H1 (cell line): ENCODE measurements at regions not wholly inside any gene's neighbourhood (a gene's known extent, or its start where the extent isn't known, plus 50 kb on each side); places are given as distances from the start of the nearest gene placed in this dataset.

Experiments used
- CTCF ChIA-PET: fragments of 300-600 bp; sonication (Branson Sonifier 250); formaldehyde crosslinking; loops from one replicate; lab custom pipeline; 2021; ENCODE audit not compliant: partially characterized antibody; lab: Charles Lee
- POLR2A ChIA-PET: fragments of 300-600 bp; sonication (Branson Sonifier 250); formaldehyde crosslinking; loops from one replicate; lab custom pipeline; 2021; ENCODE audit warnings: inconsistent platforms; ENCODE audit not compliant: partially characterized antibody; lab: Charles Lee
- DNase-seq, 2 experiments: peaks; one replicate each; pipeline versions ENCODE4 v3.0.0 to v3.0.0-alpha.2; 2010 to 2022; ENCODE audit warnings: low spot score in 2 of 2, low read depth in 1 of 2, mixed read lengths in 1 of 2
- FAIRE-seq: peaks from 2 replicates; lab custom pipeline; 2011; peaks lifted over from hg19 to GRCh38; lab: Jason Lieb, UNC
- H2AFZ ChIP-seq: 2 replicates; pipeline ENCODE4 v1.8.1; 2012; ENCODE audit warnings: low read length, inconsistent platforms
- H2AK5ac ChIP-seq: 2 replicates; pipeline ENCODE4 v1.6.1; 2013; ENCODE audit warnings: low read depth, low read length
- H2BK120ac ChIP-seq: replicated peaks from 2 replicates; pipeline ENCODE3; 2013; ENCODE audit warnings: low read depth, low read length, inconsistent platforms
- H2BK12ac ChIP-seq: 2 replicates; pipeline ENCODE4 v1.6.1; 2013; ENCODE audit warnings: low read depth, low read length
- H2BK15ac ChIP-seq: 2 replicates; pipeline ENCODE4 v1.6.1; 2013; ENCODE audit warnings: low read length
- H2BK20ac ChIP-seq: 2 replicates; pipeline ENCODE4 v1.6.1; 2013; ENCODE audit warnings: low read length
- H2BK5ac ChIP-seq: 2 replicates; pipeline ENCODE4 v1.6.1; 2013; ENCODE audit warnings: low read depth, low read length
- H3K14ac ChIP-seq: 2 replicates; pipeline ENCODE4 v1.6.1; 2013; ENCODE audit warnings: inconsistent platforms; ENCODE audit not compliant: insufficient read length
- H3K18ac ChIP-seq: 2 replicates; pipeline ENCODE4 v1.6.1; 2013; ENCODE audit warnings: low read length; ENCODE audit errors: extremely low read depth
- H3K23ac ChIP-seq: 2 replicates; pipeline ENCODE4 v1.6.1; 2013; ENCODE audit warnings: inconsistent platforms; ENCODE audit not compliant: insufficient read length
- H3K23me2 ChIP-seq: 2 replicates; pipeline ENCODE4 v1.6.1; 2013; ENCODE audit warnings: low read depth, low read length
- H3K27ac ChIP-seq: 2 replicates; pipeline ENCODE4 v1.6.1; 2011; ENCODE audit warnings: low read depth, low read length, inconsistent platforms
- H3K27me3 ChIP-seq, 4 experiments: replicated peaks in 1 of 4; 1 replicate in 1 of 4; 2 replicates in 3 of 4; pipeline versions ENCODE4 v1.6.1 to v1.8.1; 2011 to 2013; ENCODE audit warnings: low read length in 3 of 4, mild to moderate bottlenecking in 3 of 4, inconsistent platforms in 2 of 4, mixed read lengths in 2 of 4, moderate library complexity in 1 of 4; ENCODE audit not compliant: control insufficient read depth in 3 of 4, insufficient read depth in 3 of 4; ENCODE audit errors: extremely low read depth in 1 of 4
- H3K36me3 ChIP-seq, 4 experiments: 2 replicates each; pipeline versions ENCODE4 v1.6.1 to v1.8.1; 2011 to 2013; ENCODE audit warnings: mild to moderate bottlenecking in 4 of 4, low read length in 3 of 4, moderate library complexity in 2 of 4, control low read depth in 1 of 4, inconsistent platforms in 1 of 4; ENCODE audit not compliant: insufficient read depth in 4 of 4, control insufficient read depth in 2 of 4
- H3K4ac ChIP-seq: replicated peaks from 2 replicates; pipeline ENCODE3; 2013; ENCODE audit warnings: low read length, low read depth, mixed read lengths, inconsistent platforms; ENCODE audit not compliant: insufficient read length
- H3K4me1 ChIP-seq, 4 experiments: replicated peaks in 1 of 4; 1 replicate in 1 of 4; 2 replicates in 3 of 4; pipeline versions ENCODE4 v1.6.1 to v1.8.1; 2011 to 2013; ENCODE audit warnings: low read length in 3 of 4, inconsistent platforms in 2 of 4, mixed read lengths in 1 of 4; ENCODE audit not compliant: insufficient read depth in 4 of 4, control insufficient read depth in 3 of 4
- H3K4me2 ChIP-seq, 2 experiments: 2 replicates each; pipeline versions ENCODE4 v1.6.1 to v1.8.1; 2011 to 2013; ENCODE audit warnings: low read depth in 2 of 2, low read length in 2 of 2, control low read depth in 1 of 2, inconsistent platforms in 1 of 2, mild to moderate bottlenecking in 1 of 2; ENCODE audit not compliant: insufficient read depth in 1 of 2
- H3K4me3 ChIP-seq, 4 experiments: fragments of 200-600, 300-600 bp in 1 of 4; sonication (generic), shearing (Covaris generic), sonication (Bioruptor Twin) in 1 of 4; 2 replicates each; pipeline versions ENCODE4 v1.5.1 to v1.8.1; 2011 to 2016; ENCODE audit warnings: low read length in 4 of 4, low read depth in 3 of 4, control low read depth in 2 of 4, inconsistent platforms in 2 of 4, mild to moderate bottlenecking in 2 of 4, mixed read lengths in 1 of 4, moderate library complexity in 1 of 4; ENCODE audit not compliant: insufficient read depth in 2 of 4; ENCODE audit errors: extremely low read depth in 1 of 4
- H3K56ac ChIP-seq: replicated peaks from 2 replicates; pipeline ENCODE3; 2013; ENCODE audit warnings: low read depth, mild to moderate bottlenecking, mixed read lengths, low read length, inconsistent platforms; ENCODE audit not compliant: insufficient read length
- H3K79me1 ChIP-seq: 2 replicates; pipeline ENCODE4 v1.6.1; 2013; ENCODE audit warnings: low read depth, low read length, control low read depth
- H3K79me2 ChIP-seq, 2 experiments: 2 replicates each; pipeline versions ENCODE4 v1.6.1 to v1.8.1; 2012 to 2013; ENCODE audit warnings: low read length in 2 of 2, mild to moderate bottlenecking in 2 of 2, inconsistent platforms in 1 of 2; ENCODE audit not compliant: insufficient read depth in 2 of 2, control insufficient read depth in 1 of 2
- H3K9ac ChIP-seq, 4 experiments: replicated peaks in 1 of 4; 1 replicate in 1 of 4; 2 replicates in 3 of 4; pipeline versions ENCODE4 v1.6.1 to v1.8.1; 2011 to 2013; ENCODE audit warnings: low read depth in 3 of 4, low read length in 3 of 4, control low read depth in 2 of 4, mild to moderate bottlenecking in 2 of 4, moderate library complexity in 2 of 4, inconsistent platforms in 1 of 4; ENCODE audit errors: extremely low read depth in 1 of 4
- H3K9me3 ChIP-seq, 2 experiments: 2 replicates each; pipeline versions ENCODE4 v1.6.1 to v1.8.1; 2012 to 2013; ENCODE audit warnings: mild to moderate bottlenecking in 2 of 2, moderate library complexity in 2 of 2, control low read depth in 1 of 2, inconsistent platforms in 1 of 2, low read depth in 1 of 2, low read length in 1 of 2, mixed read lengths in 1 of 2; ENCODE audit not compliant: insufficient read depth in 2 of 2
- H4K20me1 ChIP-seq, 2 experiments: replicated peaks in 1 of 2; 2 replicates each; pipeline versions ENCODE3 to v1.8.1; 2011 to 2013; ENCODE audit warnings: inconsistent platforms in 2 of 2, low read length in 2 of 2, mild to moderate bottlenecking in 1 of 2; ENCODE audit not compliant: insufficient read depth in 2 of 2, control insufficient read depth in 1 of 2
- H4K5ac ChIP-seq: 2 replicates; pipeline ENCODE4 v1.6.1; 2013; ENCODE audit warnings: low read length, low read depth, mixed read lengths, inconsistent platforms; ENCODE audit not compliant: insufficient read length
- H4K8ac ChIP-seq: 2 replicates; pipeline ENCODE4 v1.8.0; 2013; ENCODE audit warnings: mild to moderate bottlenecking, moderate library complexity, low read length, inconsistent platforms; ENCODE audit not compliant: insufficient read depth; ENCODE audit errors: extremely low read depth
- H4K91ac ChIP-seq: replicated peaks from 2 replicates; pipeline ENCODE3; 2013; ENCODE audit warnings: low read length, mixed read lengths, inconsistent platforms; ENCODE audit not compliant: insufficient read length
- BACH1 ChIP-seq: IDR thresholded peaks from 2 replicates; pipeline ENCODE4 v1.6.1; 2012; ENCODE audit warnings: low read length, improper control_type of control experiment
- CEBPB ChIP-seq: IDR thresholded peaks from 2 replicates; pipeline ENCODE4 v1.6.1; 2012; ENCODE audit warnings: low read depth, low read length
- CTCF ChIP-seq, 3 experiments: IDR thresholded peaks; 1 replicate in 2 of 3; 2 replicates in 1 of 3; pipeline versions ENCODE4 v1.5.1 to v1.6.1; 2011; ENCODE audit warnings: low read length in 3 of 3, mild to moderate bottlenecking in 3 of 3, inconsistent platforms in 2 of 3, low read depth in 1 of 3, moderate library complexity in 1 of 3; ENCODE audit not compliant: insufficient read depth in 1 of 3; ENCODE audit errors: control extremely low read depth in 1 of 3
- GTF2F1 ChIP-seq: IDR thresholded peaks from 2 replicates; pipeline ENCODE4 v1.6.1; 2012; ENCODE audit warnings: low read depth, low read length, improper control_type of control experiment, borderline replicate concordance
- JUN ChIP-seq: IDR thresholded peaks from 2 replicates; pipeline ENCODE4 v1.6.1; 2011; ENCODE audit warnings: low read depth, mild to moderate bottlenecking, improper control_type of control experiment, low read length
- JUND ChIP-seq: IDR thresholded peaks from 2 replicates; pipeline ENCODE4 v1.6.1; 2011; ENCODE audit warnings: mild to moderate bottlenecking, improper control_type of control experiment, low read length
- KDM1A ChIP-seq: fragments of 200-600, 300-600 bp; sonication (generic); IDR thresholded peaks from 2 replicates; pipeline ENCODE4 v1.7.1; 2016; ENCODE audit warnings: mild to moderate bottlenecking, low read length, borderline replicate concordance
- NANOG ChIP-seq: IDR thresholded peaks from 2 replicates; pipeline ENCODE4 v1.6.1; 2011; ENCODE audit warnings: low read length, low read depth, mild to moderate bottlenecking, inconsistent platforms; ENCODE audit not compliant: insufficient read depth, poor library complexity, severe bottlenecking
- POLR2AphosphoS5 ChIP-seq: IDR thresholded peaks from 2 replicates; pipeline ENCODE4 v1.6.1; 2011; ENCODE audit warnings: low read depth, low read length
- SP2 ChIP-seq: IDR thresholded peaks from 2 replicates; pipeline ENCODE4 v1.6.1; 2012; ENCODE audit warnings: mild to moderate bottlenecking, low read length, inconsistent platforms
- YY1 ChIP-seq: IDR thresholded peaks from 2 replicates; pipeline ENCODE4 v1.6.1; 2011; ENCODE audit warnings: low read depth, mild to moderate bottlenecking, low read length
- WGBS, 2 experiments: shearing (Covaris generic) in 1 of 2; methylation state at CpG; one replicate each; pipeline versions ENCODE4 v1.1.6 to v1.1.7; 2013 to 2015; ENCODE audit warnings: low lambda C conversion rate in 2 of 2, mixed read lengths in 2 of 2, inconsistent platforms in 1 of 2, low coverage in 1 of 2, missing lambda C conversion rate in 1 of 2; ENCODE audit not compliant: insufficient replicate concordance in 2 of 2, insufficient coverage in 1 of 2, insufficient read length in 1 of 2; ENCODE audit errors: extremely low coverage in 1 of 2, missing lambda C conversion rate in 1 of 2; 5-methylcytosine and 5-hydroxymethylcytosine counted together
- TF ChIP-seq, protein P1 (sequence below): IDR thresholded peaks from 2 replicates; pipeline ENCODE4 v1.6.1; 2011; ENCODE audit warnings: low read length, improper control_type of control experiment

DNA sequence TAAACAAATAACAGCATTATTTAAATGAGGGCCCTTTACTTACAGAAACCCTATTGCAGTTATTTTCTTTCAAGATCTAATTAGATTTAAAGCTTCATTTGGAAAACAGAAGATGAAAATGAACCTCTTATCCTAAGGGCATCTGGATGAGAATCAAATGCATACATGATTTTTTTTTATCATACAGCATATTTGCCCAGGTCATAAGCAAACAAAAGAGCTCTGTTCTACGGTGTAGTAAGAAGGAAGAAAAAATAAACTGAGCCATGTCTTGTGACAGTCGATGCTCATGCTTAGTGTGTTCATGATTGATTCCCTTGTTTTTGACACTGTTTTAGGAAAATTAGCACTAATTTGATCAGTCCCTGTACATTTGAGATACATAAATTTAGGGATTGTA, 202.6 kb upstream of the RNF32 start:
- H3K79me1 ChIP-seq, result no peaks in the 10 kb centered on the region
- H3K4me1 ChIP-seq, result peaks cover 0 to 4% (median under 1%) of the 10 kb centered on the region in 4 experiments; a peak in 1 of 7 replicates
- H3K23ac ChIP-seq, result no peak overlapping the region
- no peak overlapping the region for H3K4me2 ChIP-seq
- no peak overlapping the region for H4K8ac ChIP-seq
- H3K36me3 ChIP-seq, result no peaks in the 10 kb centered on the region
- H2BK5ac ChIP-seq, result no peak overlapping the region
- H2BK120ac ChIP-seq, result no peak overlapping the region
- no peaks in the 10 kb centered on the region for H3K9me3 ChIP-seq
- no peak overlapping the region for H4K91ac ChIP-seq
- ChIA-PET CTCF (no interaction called here), POLR2A (no interaction called here)
- no peak overlapping the region for H3K9ac ChIP-seq
- H4K20me1 ChIP-seq, result no peaks in the 10 kb centered on the region
- no peak overlapping the region for H3K27ac ChIP-seq
- no peak overlapping the region for H3K14ac ChIP-seq
- H3K79me2 ChIP-seq, result no peaks in the 10 kb centered on the region
- H3K56ac ChIP-seq, result no peak overlapping the region
- FAIRE-seq (no peak), DNase-seq (no peak)
- no peak overlapping the region for H2BK12ac ChIP-seq
- H3K27me3 ChIP-seq, result no peaks in the 10 kb centered on the region
- 93% methylated on average over 2 of the region's 2 CpGs; no CpG with 5 or more reads in 1 of the 2 experiments for WGBS, 2 experiments
- no peak overlapping the region for H3K4me3 ChIP-seq
- H2BK15ac ChIP-seq, result no peak overlapping the region
- H3K23me2 ChIP-seq, result no peaks in the 10 kb centered on the region
- no peak overlapping the region for H2AFZ ChIP-seq
- H2AK5ac ChIP-seq, result no peak overlapping the region
- no peak overlapping the region for H4K5ac ChIP-seq
- H3K18ac ChIP-seq, result no peak overlapping the region
- H2BK20ac ChIP-seq, result no peak overlapping the region
- H3K4ac ChIP-seq, result no peak overlapping the region
- TF ChIP-seq YY1 (no peak), JUN (no peak), CTCF (IDR thresholded peaks at IDR 0.05; ENCODE audit: control extremely low read depth in 1 of 3, insufficient read depth in 1 of 3, low read depth in 1 of 3, low read length in 3 of 3) (no peak), GTF2F1 (no peak), SP2 (no peak), CEBPB (no peak), JUND (no peak), POLR2AphosphoS5 (no peak), NANOG (no peak), BACH1 (no peak), KDM1A (no peak)
- TF ChIP-seq, protein P1, sequence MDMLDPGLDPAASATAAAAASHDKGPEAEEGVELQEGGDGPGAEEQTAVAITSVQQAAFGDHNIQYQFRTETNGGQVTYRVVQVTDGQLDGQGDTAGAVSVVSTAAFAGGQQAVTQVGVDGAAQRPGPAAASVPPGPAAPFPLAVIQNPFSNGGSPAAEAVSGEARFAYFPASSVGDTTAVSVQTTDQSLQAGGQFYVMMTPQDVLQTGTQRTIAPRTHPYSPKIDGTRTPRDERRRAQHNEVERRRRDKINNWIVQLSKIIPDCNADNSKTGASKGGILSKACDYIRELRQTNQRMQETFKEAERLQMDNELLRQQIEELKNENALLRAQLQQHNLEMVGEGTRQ, result no peak
